HepG2 (cell line): ENCODE measurements at regions not wholly inside any gene's neighbourhood (a gene's known extent, or its start where the extent isn't known, plus 50 kb on each side); places are given as distances from the start of the nearest gene placed in this dataset.

Experiments
- ATAC-seq: fragments of 200-7000 bp; cut with Tn5 transposase; 3 replicates; pipeline ENCODE4 v1.9.1; 2020; ENCODE audit warnings: mild to moderate bottlenecking, moderate library complexity
- BruUV-seq: library from RNA; stranded (reverse); fragments of 400-500 nt; replicated peaks from 2 replicates; lab custom pipeline; 2021; lab: Mats Ljungman, UMichigan
- CTCF ChIA-PET: fragments of 300-600 bp; formaldehyde crosslinking; extraction: SDS; loops from one replicate; lab custom pipeline; 2021; ENCODE audit warnings: low total read pairs, inconsistent platforms, low intra/inter-chr PET ratio; lab: Yijun Ruan, JAX
- POLR2A ChIA-PET: fragments of 350-600 bp; sonication (Branson Sonifier 250); formaldehyde crosslinking; loops from one replicate; lab custom pipeline; 2020; ENCODE audit warnings: antibody characterized with exemption, inconsistent platforms; lab: Yijun Ruan, JAX
- DNase-seq: peaks from one replicate; pipeline ENCODE4 v3.0.0-alpha.2; 2015; ENCODE audit warnings: low spot score
- FAIRE-seq: peaks from 3 replicates; lab custom pipeline; 2011; peaks lifted over from hg19 to GRCh38; lab: Jason Lieb, UNC
- H2AFZ ChIP-seq: one replicate; pipeline ENCODE4 v1.6.1; 2011; ENCODE audit warnings: low read length, inconsistent platforms
- H3K27ac ChIP-seq: fragments of 300-600 bp; 3 replicates; pipeline ENCODE4 v1.8.0; 2011; ENCODE audit warnings: mixed run types, mild to moderate bottlenecking, mixed read lengths, low read length, inconsistent platforms; ENCODE audit not compliant: insufficient read depth; ENCODE audit errors: extremely low read length
- H3K27me3 ChIP-seq, 2 experiments: fragments of 200-600 bp in 1 of 2; 2 replicates in 1 of 2; 3 replicates in 1 of 2; pipeline versions ENCODE4 v1.6.0 to v1.8.0; 2011; ENCODE audit warnings: low read length in 2 of 2, mild to moderate bottlenecking in 2 of 2, moderate library complexity in 2 of 2, inconsistent platforms in 1 of 2; ENCODE audit not compliant: insufficient read depth in 2 of 2, control insufficient read depth in 1 of 2
- H3K36me3 ChIP-seq, 2 experiments: fragments of 200-600 bp in 1 of 2; replicated peaks in 1 of 2; 2 replicates in 1 of 2; 3 replicates in 1 of 2; pipeline versions ENCODE4 v1.5.1 to v1.8.0; 2011; ENCODE audit warnings: low read length in 2 of 2, inconsistent platforms in 1 of 2; ENCODE audit not compliant: insufficient read depth in 2 of 2, control insufficient read depth in 1 of 2
- H3K4me1 ChIP-seq: 2 replicates; pipeline ENCODE4 v1.5.1; 2012; ENCODE audit warnings: low read length, inconsistent platforms; ENCODE audit not compliant: insufficient read depth
- H3K4me2 ChIP-seq: 2 replicates; pipeline ENCODE4 v1.6.0; 2011; ENCODE audit warnings: low read depth, low read length, inconsistent platforms
- H3K4me3 ChIP-seq, 3 experiments: fragments of 200-600 bp in 1 of 3; sonication (generic), shearing (Covaris generic) in 1 of 3; replicated peaks in 1 of 3; 2 replicates each; pipeline ENCODE4 v1.5.1; 2011 to 2016; ENCODE audit warnings: low read length in 3 of 3, inconsistent platforms in 2 of 3, low read depth in 2 of 3, mild to moderate bottlenecking in 2 of 3, control low read depth in 1 of 3, mixed read lengths in 1 of 3; ENCODE audit not compliant: insufficient read depth in 1 of 3
- H3K79me2 ChIP-seq: one replicate; pipeline ENCODE4 v1.6.1; 2011; ENCODE audit warnings: low read length, inconsistent platforms; ENCODE audit not compliant: insufficient read depth
- H3K9ac ChIP-seq: 2 replicates; pipeline ENCODE4 v1.6.0; 2011; ENCODE audit warnings: mild to moderate bottlenecking, low read depth, low read length, inconsistent platforms; ENCODE audit not compliant: insufficient read depth
- H3K9me3 ChIP-seq: 2 replicates; pipeline ENCODE4 v1.5.1; 2012; ENCODE audit warnings: mild to moderate bottlenecking, low read length
- H4K20me1 ChIP-seq: 2 replicates; pipeline ENCODE4 v1.6.0; 2011; ENCODE audit warnings: inconsistent platforms, mild to moderate bottlenecking, low read length, moderate library complexity; ENCODE audit not compliant: insufficient read depth
- GATA4 ChIP-seq: sonication (generic); IDR thresholded peaks from 2 replicates; pipeline ENCODE4 v1.6.1; 2016; ENCODE audit warnings: antibody characterized with exemption, low read depth, borderline replicate concordance
- GATAD2A ChIP-seq: IDR thresholded peaks from 2 replicates; pipeline ENCODE4 v1.6.1; 2016
- GLMP ChIP-seq: sonication (generic); formaldehyde crosslinking; IDR thresholded peaks from 2 replicates; pipeline ENCODE4 v1.9.0; 2021; ENCODE audit warnings: missing genetic modification reagents, mild to moderate bottlenecking, borderline replicate concordance
- NBN ChIP-seq: fragments of 450-650 bp; conservative IDR thresholded peaks from 2 replicates; pipeline ENCODE4 v1.6.1; 2017
- NFIC ChIP-seq: IDR thresholded peaks from 2 replicates; pipeline ENCODE4 v1.6.1; 2012; ENCODE audit warnings: mild to moderate bottlenecking, low read length, inconsistent platforms
- NFKBIZ ChIP-seq: IDR thresholded peaks from 2 replicates; pipeline ENCODE4 v1.6.1; 2018; ENCODE audit warnings: missing genetic modification reagents, missing compliant biosample characterization
- PCBP2 ChIP-seq: fragments of 200-400 bp; formaldehyde crosslinking; optimal IDR thresholded peaks from 2 replicates; pipeline ENCODE3; 2018; ENCODE audit warnings: low read length, low read depth; ENCODE audit not compliant: poor library complexity, severe bottlenecking
- SIN3A ChIP-seq: IDR thresholded peaks from 2 replicates; pipeline ENCODE4 v1.6.1; 2011; ENCODE audit warnings: low read depth, mild to moderate bottlenecking, control low read depth, low read length, borderline replicate concordance
- SNRNP70 ChIP-seq: fragments of 200-400 bp; formaldehyde crosslinking; IDR thresholded peaks from 2 replicates; pipeline ENCODE4 v1.6.1; 2017; ENCODE audit warnings: mild to moderate bottlenecking, low read depth, low read length, moderate library complexity
- ZNF737 ChIP-seq: sonication (generic); formaldehyde crosslinking; IDR thresholded peaks from 2 replicates; pipeline ENCODE4 v1.5.0; 2020; ENCODE audit warnings: missing genetic modification reagents, mild to moderate bottlenecking, borderline replicate concordance
- ZNF883 ChIP-seq: sonication (generic); formaldehyde crosslinking; IDR thresholded peaks from 2 replicates; pipeline ENCODE4 v1.5.1; 2020; ENCODE audit warnings: mild to moderate bottlenecking, missing genetic modification reagents; ENCODE audit errors: not compliant biosample characterization
- ZSCAN31 ChIP-seq: sonication (generic); formaldehyde crosslinking; IDR thresholded peaks from 2 replicates; pipeline ENCODE4 v1.5.0; 2020; ENCODE audit warnings: low read depth, mild to moderate bottlenecking, missing genetic modification reagents
- WGBS: methylation state at CpG from one replicate; pipeline ENCODE4 v1.1.6; 2017; ENCODE audit warnings: low lambda C conversion rate; 5-methylcytosine and 5-hydroxymethylcytosine counted together
- in situ Hi-C: cut with HindIII; loops from 2 replicates; pipeline ENCODE4 v1.10.0; 2017; ENCODE audit warnings: low pct_unique_long_range_greater_than_20kb; ENCODE audit not compliant: extremely low pct_ligation_motif_present
- intact Hi-C: fragments of 100-400 bp; cut with micrococcal nuclease; formaldehyde crosslinking; loops from one replicate; pipeline ENCODE4 v1.10.0; 2022; ENCODE audit not compliant: unreplicated experiment
- TF ChIP-seq, protein P1 (sequence below): IDR thresholded peaks from 2 replicates; pipeline ENCODE4 v1.6.1; 2012; ENCODE audit warnings: inconsistent platforms

GRCh38 chr5:91643797-91644196 lies 260.7 kb upstream of the ARRDC3 start:
- DNase-seq (no peak), FAIRE-seq (no peak), ATAC-seq (no peak)
- no TSS peak for BruUV-seq
- in situ Hi-C loops, result no loop called here
- Histone ChIP-seq H3K36me3 (no peaks in the 10 kb centered on the region), H2AFZ (no peak overlapping the region), H4K20me1 (no peaks in the 10 kb centered on the region), H3K27me3 (no peaks in the 10 kb centered on the region), H3K27ac (no peak overlapping the region), H3K4me3 (no peak overlapping the region), H3K4me1 (no peaks in the 10 kb centered on the region), H3K9me3 (no peaks in the 10 kb centered on the region), H3K4me2 (no peak overlapping the region), H3K79me2 (no peaks in the 10 kb centered on the region), H3K9ac (no peak overlapping the region)
- TF ChIP-seq GATAD2A (CRISPR knock-in tag) (no peak), SIN3A (no peak), NFIC (no peak), NBN (no peak), GLMP (CRISPR knock-in tag) (no peak), ZSCAN31 (no peak), GATA4 (no peak), PCBP2 (no peak), SNRNP70 (no peak), ZNF883 (CRISPR knock-in tag) (no peak), ZNF737 (no peak), NFKBIZ (CRISPR knock-in tag) (no peak)
- TF ChIP-seq, protein P1, sequence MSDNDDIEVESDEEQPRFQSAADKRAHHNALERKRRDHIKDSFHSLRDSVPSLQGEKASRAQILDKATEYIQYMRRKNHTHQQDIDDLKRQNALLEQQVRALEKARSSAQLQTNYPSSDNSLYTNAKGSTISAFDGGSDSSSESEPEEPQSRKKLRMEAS, result no peak
- WGBS, result 16% methylated on average over 2 of the region's 2 CpGs
- ChIA-PET POLR2A (no interaction called here), CTCF (no interaction called here)
- intact Hi-C loops, result no loop called here
